ENCODE measurements at regions not wholly inside any gene's neighbourhood (a gene's known extent, or its start where the extent isn't known, plus 50 kb on each side); places are given as distances from the start of the nearest gene placed in this dataset.

GRCh38 chr7:145030754-145031153 lies 194.9 kb upstream of the TPK1 start:
- BruUV-seq (replicated peaks) = no TSS peak
- no peak overlapping the region for H2BK5ac ChIP-seq (ENCODE audit: low read depth, low read length, poor library complexity, severe bottlenecking)
- no peak overlapping the region for H2AK9ac ChIP-seq (replicated peaks; ENCODE audit: low read depth, low read length, poor library complexity)
- H3K27ac ChIP-seq (ENCODE audit: insufficient read depth, low read length) = no peak overlapping the region
- H2BK15ac ChIP-seq (ENCODE audit: low read depth, low read length) = no peak overlapping the region
- no peak overlapping the region for H4K8ac ChIP-seq (ENCODE audit: low read depth in 2 of 2, low read length in 2 of 2)
- H2AFZ ChIP-seq (replicated peaks; ENCODE audit: low read length, poor library complexity) = no peak overlapping the region
- H4K91ac ChIP-seq (ENCODE audit: insufficient read depth, low read depth, low read length) = no peak overlapping the region
- no peak overlapping the region for H3K14ac ChIP-seq (replicated peaks; ENCODE audit: low read depth, low read length)
- H3K36me3 ChIP-seq (ENCODE audit: control insufficient read depth, insufficient read depth, low read length) = no peaks in the 10 kb centered on the region
- H4K5ac ChIP-seq (ENCODE audit: low read depth, low read length) = no peak overlapping the region
- in situ Hi-C loops (cut with MboI; ENCODE audit: low sequenced_read_pairs) = no loop called here
- no peak overlapping the region for H2BK20ac ChIP-seq (ENCODE audit: low read depth, low read length)
- H3K4ac ChIP-seq (ENCODE audit: low read depth, low read length) = no peak overlapping the region
- ChIA-PET POLR2A (ENCODE audit: unreplicated experiment) (no interaction called here), CTCF (no interaction called here)
- no peak for ATAC-seq (ENCODE audit: low read depth)
- no peaks in the 10 kb centered on the region for H4K20me1 ChIP-seq (ENCODE audit: insufficient read depth, low read length)
- no peak overlapping the region for H3K23ac ChIP-seq (ENCODE audit: low read depth, low read length)
- intact Hi-C loops (cut with micrococcal nuclease) = no loop called here
- no peak overlapping the region for H2BK120ac ChIP-seq (ENCODE audit: low read depth, low read length)
- 10% methylated on average over 2 of the region's 5 CpGs; no CpG with 5 or more reads in 1 of the 2 experiments for WGBS, 2 experiments (ENCODE audit: extremely low coverage in 2 of 2, insufficient read length in 1 of 2)
- no peak for DNase-seq
- H3K56ac ChIP-seq (ENCODE audit: extremely low read depth, insufficient read depth, low read length) = no peak overlapping the region
- H3K4me2 ChIP-seq (ENCODE audit: low read depth, low read length) = no peak overlapping the region
- no peaks in the 10 kb centered on the region for H3K4me1 ChIP-seq (ENCODE audit: control insufficient read depth, insufficient read depth, low read length)
- TF ChIP-seq FOS (IDR thresholded peaks at IDR 0.05; ENCODE audit: low read depth, low read length) = no peak
- H3K27me3 ChIP-seq (ENCODE audit: control insufficient read depth, insufficient read depth, low read length) = no peaks in the 10 kb centered on the region
- dilution Hi-C loops (cut with HindIII; ENCODE audit: low sequenced_read_pairs, unreplicated experiment) = no loop called here
- no peaks in the 10 kb centered on the region for H3K79me1 ChIP-seq (ENCODE audit: low read depth in 1 of 2, low read length in 2 of 2)
- H3K9me3 ChIP-seq (ENCODE audit: control insufficient read depth, insufficient read depth, low read length) = peaks cover 5% of the 10 kb centered on the region
- no peak overlapping the region for H3K9ac ChIP-seq (ENCODE audit: low read depth, low read length)
- H2AK5ac ChIP-seq (ENCODE audit: low read depth, low read length) = no peak overlapping the region
- no peaks in the 10 kb centered on the region for H3K9me1 ChIP-seq (ENCODE audit: insufficient read depth, low read length)
- H3K18ac ChIP-seq (ENCODE audit: low read depth, low read length) = no peak overlapping the region
- H3K4me3 ChIP-seq (ENCODE audit: insufficient read depth, low read depth, low read length) = no peak overlapping the region

Measured in IMR-90 (cell line).